WTC11 (cell line): ENCODE measurements at regions not wholly inside any gene's neighbourhood (a gene's known extent, or its start where the extent isn't known, plus 50 kb on each side); places are given as distances from the start of the nearest gene placed in this dataset.

Experiments used
- ATAC-seq: fragments of 200-7000 bp; cut with Tn5 transposase; 2 replicates; pipeline ENCODE4 v1.10.0; 2021; ENCODE audit warnings: mild to moderate bottlenecking, moderate library complexity
- CTCF ChIA-PET: fragments of 300-600 bp; sonication (Branson Sonifier 250); formaldehyde crosslinking; loops from one replicate; lab custom pipeline; 2021; ENCODE audit warnings: antibody characterized with exemption; lab: Charles Lee
- POLR2A ChIA-PET: fragments of 350-600 bp; sonication (Branson Sonifier 250); formaldehyde crosslinking; loops from one replicate; lab custom pipeline; 2021; ENCODE audit warnings: antibody characterized with exemption; lab: Charles Lee
- DNase-seq: peaks from one replicate; pipeline ENCODE4 v3.0.0; 2021; ENCODE audit warnings: low spot score
- H3K27ac Mint-ChIP-seq: 2 replicates; pipeline ENCODE4 v1.8.0; 2021; ENCODE audit warnings: mixed read lengths
- H3K27me3 Mint-ChIP-seq: 2 replicates; pipeline ENCODE4 v1.8.0; 2021; ENCODE audit warnings: low read depth, mild to moderate bottlenecking, moderate library complexity, mixed read lengths
- H3K36me3 Mint-ChIP-seq: 2 replicates; pipeline ENCODE4 v1.8.0; 2021; ENCODE audit warnings: mixed read lengths
- H3K4me1 Mint-ChIP-seq: 2 replicates; pipeline ENCODE4 v1.8.0; 2022; ENCODE audit warnings: mixed read lengths
- H3K4me3 Mint-ChIP-seq: 2 replicates; pipeline ENCODE4 v1.8.0; 2021; ENCODE audit warnings: mild to moderate bottlenecking, moderate library complexity, mixed read lengths
- H3K9me3 Mint-ChIP-seq: 2 replicates; pipeline ENCODE4 v1.8.0; 2021; ENCODE audit warnings: mixed read lengths
- CBFB ChIP-seq: sonication (generic); formaldehyde crosslinking; IDR thresholded peaks from 2 replicates; pipeline ENCODE4 v1.8.1; 2022; ENCODE audit warnings: mild to moderate bottlenecking, low read depth, missing genetic modification reagents
- ESRRA ChIP-seq: sonication (generic); formaldehyde crosslinking; IDR thresholded peaks from 2 replicates; pipeline ENCODE4 v1.8.1; 2022; ENCODE audit warnings: mild to moderate bottlenecking, missing genetic modification reagents, borderline replicate concordance
- GABPB1 ChIP-seq: sonication (generic); formaldehyde crosslinking; IDR thresholded peaks from 2 replicates; pipeline ENCODE4 v1.8.1; 2023; ENCODE audit warnings: mild to moderate bottlenecking, missing genetic modification reagents
- GRHL2 ChIP-seq: fragments of 250-450 bp; sonication (Bioruptor Pico); IDR thresholded peaks from 2 replicates; pipeline ENCODE4 v1.8.0; 2022; ENCODE audit warnings: mild to moderate bottlenecking, moderate library complexity; ENCODE audit not compliant: insufficient replicate concordance, severe bottlenecking
- IRF2 ChIP-seq: sonication (generic); formaldehyde crosslinking; IDR thresholded peaks from 2 replicates; pipeline ENCODE4 v1.8.0; 2022; ENCODE audit warnings: low read depth, missing genetic modification reagents, borderline replicate concordance
- JUN ChIP-seq: sonication (generic); formaldehyde crosslinking; IDR thresholded peaks from 2 replicates; pipeline ENCODE4 v1.8.0; 2023; ENCODE audit warnings: mild to moderate bottlenecking, missing genetic modification reagents
- NFATC4 ChIP-seq: fragments of 250-450 bp; sonication (Bioruptor Pico); IDR thresholded peaks from 2 replicates; pipeline ENCODE4 v1.9.0; 2021; ENCODE audit warnings: mild to moderate bottlenecking
- NFYB ChIP-seq: sonication (generic); formaldehyde crosslinking; conservative IDR thresholded peaks from 2 replicates; pipeline ENCODE4 v1.8.0; 2022; ENCODE audit warnings: low read depth, missing genetic modification reagents
- NR2C2 ChIP-seq: sonication (generic); formaldehyde crosslinking; IDR thresholded peaks from 2 replicates; pipeline ENCODE4 v1.8.0; 2022; ENCODE audit warnings: mild to moderate bottlenecking, missing genetic modification reagents
- RELA ChIP-seq: sonication (generic); formaldehyde crosslinking; IDR thresholded peaks from 2 replicates; pipeline ENCODE4 v1.8.1; 2022; ENCODE audit warnings: missing genetic modification reagents, mild to moderate bottlenecking, borderline replicate concordance
- SP1 ChIP-seq: sonication (generic); formaldehyde crosslinking; conservative IDR thresholded peaks from 2 replicates; pipeline ENCODE4 v1.8.1; 2022; ENCODE audit warnings: missing genetic modification reagents
- TEAD1 ChIP-seq: sonication (generic); formaldehyde crosslinking; IDR thresholded peaks from 2 replicates; pipeline ENCODE4 v1.8.0; 2022; ENCODE audit warnings: mild to moderate bottlenecking, missing genetic modification reagents
- ZBTB21 ChIP-seq: sonication (generic); formaldehyde crosslinking; IDR thresholded peaks from 2 replicates; pipeline ENCODE4 v1.8.1; 2023; ENCODE audit warnings: mild to moderate bottlenecking, missing genetic modification reagents, borderline replicate concordance
- ZNF423 ChIP-seq: fragments of 250-450 bp; sonication (Bioruptor Pico); IDR thresholded peaks from 2 replicates; pipeline ENCODE4 v2.1.2; 2022; ENCODE audit warnings: mild to moderate bottlenecking, moderate library complexity
- TF ChIP-seq, protein P1 (sequence below): sonication (generic); formaldehyde crosslinking; IDR thresholded peaks from 2 replicates; pipeline ENCODE4 v1.8.0; 2022; ENCODE audit warnings: mild to moderate bottlenecking, missing genetic modification reagents
- TF ChIP-seq, protein P2 (sequence below): fragments of 200-600 bp; IDR thresholded peaks from 2 replicates; pipeline ENCODE4 v1.8.0; 2022; ENCODE audit warnings: antibody characterized with exemption
- TF ChIP-seq, protein P3 (sequence below): sonication (generic); formaldehyde crosslinking; IDR thresholded peaks from 2 replicates; pipeline ENCODE4 v1.8.1; 2023; ENCODE audit warnings: mild to moderate bottlenecking, missing genetic modification reagents
- TF ChIP-seq, protein P4 (sequence below): sonication (generic); formaldehyde crosslinking; IDR thresholded peaks from 2 replicates; pipeline ENCODE4 v1.8.1; 2023; ENCODE audit warnings: mild to moderate bottlenecking, missing genetic modification reagents, moderate library complexity
- TF ChIP-seq, protein P5 (sequence below): sonication (generic); formaldehyde crosslinking; IDR thresholded peaks from 2 replicates; pipeline ENCODE4 v1.8.1; 2023; ENCODE audit warnings: mild to moderate bottlenecking, missing genetic modification reagents, borderline replicate concordance
- TF ChIP-seq, protein P6 (sequence below): fragments of 250-450 bp; sonication (Bioruptor Pico); IDR thresholded peaks from 2 replicates; pipeline ENCODE4 v1.9.0; 2021; ENCODE audit warnings: mild to moderate bottlenecking
- TF ChIP-seq, protein P7 (sequence below): sonication (generic); formaldehyde crosslinking; IDR thresholded peaks from 2 replicates; pipeline ENCODE4 v1.8.1; 2023; ENCODE audit warnings: mild to moderate bottlenecking, missing genetic modification reagents, moderate library complexity
- TF ChIP-seq, protein P8 (sequence below): sonication (generic); formaldehyde crosslinking; IDR thresholded peaks from 2 replicates; pipeline ENCODE4 v1.8.1; 2022; ENCODE audit warnings: low read depth, mild to moderate bottlenecking, moderate library complexity, missing genetic modification reagents, borderline replicate concordance

DNA sequence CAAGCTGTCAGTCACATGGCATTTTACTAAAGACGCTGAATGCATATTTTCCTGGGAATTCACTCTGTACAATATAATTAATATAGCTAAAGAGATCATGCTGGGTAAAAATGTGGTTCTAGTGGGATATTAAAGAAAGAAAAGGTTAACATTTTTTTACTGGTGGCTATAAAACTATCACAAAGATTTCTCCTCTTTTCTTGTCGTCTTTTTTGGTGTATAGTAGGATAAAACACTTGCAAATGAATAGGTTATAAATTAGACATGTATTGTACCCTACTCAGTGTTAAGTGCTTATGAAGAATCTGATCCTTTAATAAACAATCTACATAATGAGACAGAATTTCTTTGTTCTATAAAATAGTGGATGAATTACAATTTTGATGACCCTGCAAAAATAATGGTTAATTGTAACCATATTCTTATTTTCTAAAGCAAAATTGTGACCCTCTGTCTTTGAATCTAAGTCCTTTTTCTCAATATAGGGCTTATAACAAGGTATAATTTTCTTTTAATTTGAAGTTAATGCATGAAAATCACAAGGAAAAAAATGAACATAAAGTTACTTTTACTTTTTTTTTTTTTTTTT lies 1540.4 kb upstream of the GOT2 start:
- DNase-seq: no peak
- POLR2A ChIA-PET: no interaction called here
- Mint-ChIP-seq H3K4me1 (peaks cover 21% of the 10 kb centered on the region), H3K27ac (no peak overlapping the region), H3K27me3 (no peaks in the 10 kb centered on the region), H3K4me3 (no peak overlapping the region), H3K9me3 (peaks cover 6% of the 10 kb centered on the region), H3K36me3 (no peaks in the 10 kb centered on the region)
- ATAC-seq: no peak
- TF ChIP-seq RELA (CRISPR knock-in tag) (no peak), JUN (CRISPR knock-in tag) (no peak), ZBTB21 (CRISPR knock-in tag) (no peak), GRHL2 (CRISPR knock-in tag) (no peak), SP1 (no peak), ZNF423 (no peak), IRF2 (no peak), CBFB (CRISPR knock-in tag) (no peak), GABPB1 (no peak), NFYB (CRISPR knock-in tag) (no peak)
- TF ChIP-seq, protein P1, sequence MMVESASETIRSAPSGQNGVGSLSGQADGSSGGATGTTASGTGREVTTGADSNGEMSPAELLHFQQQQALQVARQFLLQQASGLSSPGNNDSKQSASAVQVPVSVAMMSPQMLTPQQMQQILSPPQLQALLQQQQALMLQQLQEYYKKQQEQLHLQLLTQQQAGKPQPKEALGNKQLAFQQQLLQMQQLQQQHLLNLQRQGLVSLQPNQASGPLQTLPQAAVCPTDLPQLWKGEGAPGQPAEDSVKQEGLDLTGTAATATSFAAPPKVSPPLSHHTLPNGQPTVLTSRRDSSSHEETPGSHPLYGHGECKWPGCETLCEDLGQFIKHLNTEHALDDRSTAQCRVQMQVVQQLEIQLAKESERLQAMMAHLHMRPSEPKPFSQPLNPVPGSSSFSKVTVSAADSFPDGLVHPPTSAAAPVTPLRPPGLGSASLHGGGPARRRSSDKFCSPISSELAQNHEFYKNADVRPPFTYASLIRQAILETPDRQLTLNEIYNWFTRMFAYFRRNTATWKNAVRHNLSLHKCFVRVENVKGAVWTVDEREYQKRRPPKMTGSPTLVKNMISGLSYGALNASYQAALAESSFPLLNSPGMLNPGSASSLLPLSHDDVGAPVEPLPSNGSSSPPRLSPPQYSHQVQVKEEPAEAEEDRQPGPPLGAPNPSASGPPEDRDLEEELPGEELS (CRISPR knock-in tag): no peak
- TF ChIP-seq, protein P2, sequence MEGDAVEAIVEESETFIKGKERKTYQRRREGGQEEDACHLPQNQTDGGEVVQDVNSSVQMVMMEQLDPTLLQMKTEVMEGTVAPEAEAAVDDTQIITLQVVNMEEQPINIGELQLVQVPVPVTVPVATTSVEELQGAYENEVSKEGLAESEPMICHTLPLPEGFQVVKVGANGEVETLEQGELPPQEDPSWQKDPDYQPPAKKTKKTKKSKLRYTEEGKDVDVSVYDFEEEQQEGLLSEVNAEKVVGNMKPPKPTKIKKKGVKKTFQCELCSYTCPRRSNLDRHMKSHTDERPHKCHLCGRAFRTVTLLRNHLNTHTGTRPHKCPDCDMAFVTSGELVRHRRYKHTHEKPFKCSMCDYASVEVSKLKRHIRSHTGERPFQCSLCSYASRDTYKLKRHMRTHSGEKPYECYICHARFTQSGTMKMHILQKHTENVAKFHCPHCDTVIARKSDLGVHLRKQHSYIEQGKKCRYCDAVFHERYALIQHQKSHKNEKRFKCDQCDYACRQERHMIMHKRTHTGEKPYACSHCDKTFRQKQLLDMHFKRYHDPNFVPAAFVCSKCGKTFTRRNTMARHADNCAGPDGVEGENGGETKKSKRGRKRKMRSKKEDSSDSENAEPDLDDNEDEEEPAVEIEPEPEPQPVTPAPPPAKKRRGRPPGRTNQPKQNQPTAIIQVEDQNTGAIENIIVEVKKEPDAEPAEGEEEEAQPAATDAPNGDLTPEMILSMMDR: no peak
- TF ChIP-seq, protein P3, sequence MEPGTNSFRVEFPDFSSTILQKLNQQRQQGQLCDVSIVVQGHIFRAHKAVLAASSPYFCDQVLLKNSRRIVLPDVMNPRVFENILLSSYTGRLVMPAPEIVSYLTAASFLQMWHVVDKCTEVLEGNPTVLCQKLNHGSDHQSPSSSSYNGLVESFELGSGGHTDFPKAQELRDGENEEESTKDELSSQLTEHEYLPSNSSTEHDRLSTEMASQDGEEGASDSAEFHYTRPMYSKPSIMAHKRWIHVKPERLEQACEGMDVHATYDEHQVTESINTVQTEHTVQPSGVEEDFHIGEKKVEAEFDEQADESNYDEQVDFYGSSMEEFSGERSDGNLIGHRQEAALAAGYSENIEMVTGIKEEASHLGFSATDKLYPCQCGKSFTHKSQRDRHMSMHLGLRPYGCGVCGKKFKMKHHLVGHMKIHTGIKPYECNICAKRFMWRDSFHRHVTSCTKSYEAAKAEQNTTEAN: no peak
- TF ChIP-seq, protein P4, sequence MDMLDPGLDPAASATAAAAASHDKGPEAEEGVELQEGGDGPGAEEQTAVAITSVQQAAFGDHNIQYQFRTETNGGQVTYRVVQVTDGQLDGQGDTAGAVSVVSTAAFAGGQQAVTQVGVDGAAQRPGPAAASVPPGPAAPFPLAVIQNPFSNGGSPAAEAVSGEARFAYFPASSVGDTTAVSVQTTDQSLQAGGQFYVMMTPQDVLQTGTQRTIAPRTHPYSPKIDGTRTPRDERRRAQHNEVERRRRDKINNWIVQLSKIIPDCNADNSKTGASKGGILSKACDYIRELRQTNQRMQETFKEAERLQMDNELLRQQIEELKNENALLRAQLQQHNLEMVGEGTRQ (CRISPR knock-in tag): no peak
- CTCF ChIA-PET: no interaction called here

DNA sequence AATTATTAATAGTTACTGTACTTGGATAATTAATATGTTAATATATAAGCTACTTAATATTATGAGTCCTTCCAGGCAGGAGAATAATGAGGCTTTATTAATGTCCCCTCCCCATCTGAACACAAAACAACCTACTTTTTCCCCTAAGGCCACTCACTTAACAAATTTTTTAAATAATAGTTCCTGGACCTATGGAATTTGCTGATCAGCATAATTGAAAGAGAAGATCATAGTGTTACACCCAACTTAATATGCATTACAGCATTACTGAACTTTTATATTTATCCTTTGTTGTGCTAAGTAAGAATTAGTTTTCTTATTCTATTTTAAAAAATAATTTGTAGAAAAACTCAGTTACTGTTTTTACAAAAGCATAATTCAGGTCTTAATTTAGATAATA lies 1537.7 kb upstream of the GOT2 start:
- ChIA-PET POLR2A (no interaction called here), CTCF (no interaction called here)
- no peak for ATAC-seq
- peaks cover 6% of the 10 kb centered on the region for H3K9me3 Mint-ChIP-seq
- no peak for DNase-seq
- H3K27ac Mint-ChIP-seq: no peak overlapping the region
- peaks cover 23% of the 10 kb centered on the region for H3K4me1 Mint-ChIP-seq
- H3K36me3 Mint-ChIP-seq: no peaks in the 10 kb centered on the region
- H3K27me3 Mint-ChIP-seq: no peaks in the 10 kb centered on the region
- H3K4me3 Mint-ChIP-seq: no peak overlapping the region
- TF ChIP-seq, protein P5, sequence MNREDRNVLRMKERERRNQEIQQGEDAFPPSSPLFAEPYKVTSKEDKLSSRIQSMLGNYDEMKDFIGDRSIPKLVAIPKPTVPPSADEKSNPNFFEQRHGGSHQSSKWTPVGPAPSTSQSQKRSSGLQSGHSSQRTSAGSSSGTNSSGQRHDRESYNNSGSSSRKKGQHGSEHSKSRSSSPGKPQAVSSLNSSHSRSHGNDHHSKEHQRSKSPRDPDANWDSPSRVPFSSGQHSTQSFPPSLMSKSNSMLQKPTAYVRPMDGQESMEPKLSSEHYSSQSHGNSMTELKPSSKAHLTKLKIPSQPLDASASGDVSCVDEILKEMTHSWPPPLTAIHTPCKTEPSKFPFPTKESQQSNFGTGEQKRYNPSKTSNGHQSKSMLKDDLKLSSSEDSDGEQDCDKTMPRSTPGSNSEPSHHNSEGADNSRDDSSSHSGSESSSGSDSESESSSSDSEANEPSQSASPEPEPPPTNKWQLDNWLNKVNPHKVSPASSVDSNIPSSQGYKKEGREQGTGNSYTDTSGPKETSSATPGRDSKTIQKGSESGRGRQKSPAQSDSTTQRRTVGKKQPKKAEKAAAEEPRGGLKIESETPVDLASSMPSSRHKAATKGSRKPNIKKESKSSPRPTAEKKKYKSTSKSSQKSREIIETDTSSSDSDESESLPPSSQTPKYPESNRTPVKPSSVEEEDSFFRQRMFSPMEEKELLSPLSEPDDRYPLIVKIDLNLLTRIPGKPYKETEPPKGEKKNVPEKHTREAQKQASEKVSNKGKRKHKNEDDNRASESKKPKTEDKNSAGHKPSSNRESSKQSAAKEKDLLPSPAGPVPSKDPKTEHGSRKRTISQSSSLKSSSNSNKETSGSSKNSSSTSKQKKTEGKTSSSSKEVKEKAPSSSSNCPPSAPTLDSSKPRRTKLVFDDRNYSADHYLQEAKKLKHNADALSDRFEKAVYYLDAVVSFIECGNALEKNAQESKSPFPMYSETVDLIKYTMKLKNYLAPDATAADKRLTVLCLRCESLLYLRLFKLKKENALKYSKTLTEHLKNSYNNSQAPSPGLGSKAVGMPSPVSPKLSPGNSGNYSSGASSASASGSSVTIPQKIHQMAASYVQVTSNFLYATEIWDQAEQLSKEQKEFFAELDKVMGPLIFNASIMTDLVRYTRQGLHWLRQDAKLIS (CRISPR knock-in tag): no peak
- TF ChIP-seq NFATC4 (CRISPR knock-in tag) (no peak), NFYB (CRISPR knock-in tag) (no peak), TEAD1 (no peak), ESRRA (no peak), NR2C2 (CRISPR knock-in tag) (no peak)
- TF ChIP-seq, protein P6, sequence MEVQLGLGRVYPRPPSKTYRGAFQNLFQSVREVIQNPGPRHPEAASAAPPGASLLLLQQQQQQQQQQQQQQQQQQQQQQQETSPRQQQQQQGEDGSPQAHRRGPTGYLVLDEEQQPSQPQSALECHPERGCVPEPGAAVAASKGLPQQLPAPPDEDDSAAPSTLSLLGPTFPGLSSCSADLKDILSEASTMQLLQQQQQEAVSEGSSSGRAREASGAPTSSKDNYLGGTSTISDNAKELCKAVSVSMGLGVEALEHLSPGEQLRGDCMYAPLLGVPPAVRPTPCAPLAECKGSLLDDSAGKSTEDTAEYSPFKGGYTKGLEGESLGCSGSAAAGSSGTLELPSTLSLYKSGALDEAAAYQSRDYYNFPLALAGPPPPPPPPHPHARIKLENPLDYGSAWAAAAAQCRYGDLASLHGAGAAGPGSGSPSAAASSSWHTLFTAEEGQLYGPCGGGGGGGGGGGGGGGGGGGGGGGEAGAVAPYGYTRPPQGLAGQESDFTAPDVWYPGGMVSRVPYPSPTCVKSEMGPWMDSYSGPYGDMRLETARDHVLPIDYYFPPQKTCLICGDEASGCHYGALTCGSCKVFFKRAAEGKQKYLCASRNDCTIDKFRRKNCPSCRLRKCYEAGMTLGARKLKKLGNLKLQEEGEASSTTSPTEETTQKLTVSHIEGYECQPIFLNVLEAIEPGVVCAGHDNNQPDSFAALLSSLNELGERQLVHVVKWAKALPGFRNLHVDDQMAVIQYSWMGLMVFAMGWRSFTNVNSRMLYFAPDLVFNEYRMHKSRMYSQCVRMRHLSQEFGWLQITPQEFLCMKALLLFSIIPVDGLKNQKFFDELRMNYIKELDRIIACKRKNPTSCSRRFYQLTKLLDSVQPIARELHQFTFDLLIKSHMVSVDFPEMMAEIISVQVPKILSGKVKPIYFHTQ: no peak
- TF ChIP-seq, protein P7, sequence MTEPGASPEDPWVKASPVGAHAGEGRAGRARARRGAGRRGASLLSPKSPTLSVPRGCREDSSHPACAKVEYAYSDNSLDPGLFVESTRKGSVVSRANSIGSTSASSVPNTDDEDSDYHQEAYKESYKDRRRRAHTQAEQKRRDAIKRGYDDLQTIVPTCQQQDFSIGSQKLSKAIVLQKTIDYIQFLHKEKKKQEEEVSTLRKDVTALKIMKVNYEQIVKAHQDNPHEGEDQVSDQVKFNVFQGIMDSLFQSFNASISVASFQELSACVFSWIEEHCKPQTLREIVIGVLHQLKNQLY: no peak
- TF ChIP-seq, protein P8, sequence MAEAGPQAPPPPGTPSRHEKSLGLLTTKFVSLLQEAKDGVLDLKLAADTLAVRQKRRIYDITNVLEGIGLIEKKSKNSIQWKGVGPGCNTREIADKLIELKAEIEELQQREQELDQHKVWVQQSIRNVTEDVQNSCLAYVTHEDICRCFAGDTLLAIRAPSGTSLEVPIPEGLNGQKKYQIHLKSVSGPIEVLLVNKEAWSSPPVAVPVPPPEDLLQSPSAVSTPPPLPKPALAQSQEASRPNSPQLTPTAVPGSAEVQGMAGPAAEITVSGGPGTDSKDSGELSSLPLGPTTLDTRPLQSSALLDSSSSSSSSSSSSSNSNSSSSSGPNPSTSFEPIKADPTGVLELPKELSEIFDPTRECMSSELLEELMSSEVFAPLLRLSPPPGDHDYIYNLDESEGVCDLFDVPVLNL (CRISPR knock-in tag): no peak
